GM23338 (cell line): ENCODE measurements at regions not wholly inside any gene's neighbourhood (a gene's known extent, or its start where the extent isn't known, plus 50 kb on each side); places are given as distances from the start of the nearest gene placed in this dataset.
"Not testable (repeated sequence)": the region's sequence is repeated elsewhere in the genome, so short reads cannot be mapped to it uniquely, and the experiment has no call there.

Experiments used
- CREB1 ChIP-seq: fragments of 250-450 bp; sonication (Bioruptor Pico); IDR thresholded peaks from 2 replicates; pipeline ENCODE4 v1.5.0; 2020; ENCODE audit warnings: low read depth, mild to moderate bottlenecking, moderate library complexity
- CTCF ChIP-seq, 2 experiments: fragments of 200-600 bp in 1 of 2; sonication (generic) in 1 of 2; conservative IDR thresholded peaks; 2 replicates each; pipeline versions ENCODE4 v1.5.1 to v1.6.1; 2016 to 2017; ENCODE audit warnings: antibody characterized with exemption in 2 of 2, low read depth in 2 of 2, mild to moderate bottlenecking in 2 of 2, moderate library complexity in 1 of 2
- ETS1 ChIP-seq: IDR thresholded peaks from 2 replicates; pipeline ENCODE4 v1.6.1; 2016; ENCODE audit warnings: antibody characterized with exemption
- EZH2 ChIP-seq: fragments of 200-600 bp; sonication (generic); IDR thresholded peaks from one replicate; pipeline ENCODE4 v1.8.0; 2017; ENCODE audit warnings: antibody characterized with exemption, mild to moderate bottlenecking, low read depth; ENCODE audit not compliant: unreplicated experiment
- EZH2phosphoT487 ChIP-seq: fragments of 200-600 bp; sonication (generic); IDR thresholded peaks from one replicate; pipeline ENCODE4 v1.8.1; 2018; ENCODE audit warnings: antibody characterized with exemption; ENCODE audit not compliant: unreplicated experiment
- JUNB ChIP-seq: IDR thresholded peaks from one replicate; pipeline ENCODE4 v1.6.1; 2016; ENCODE audit warnings: antibody characterized with exemption; ENCODE audit not compliant: unreplicated experiment
- NANOG ChIP-seq: IDR thresholded peaks from 2 replicates; pipeline ENCODE4 v1.6.1; 2016; ENCODE audit warnings: antibody characterized with exemption, borderline replicate concordance
- POLR2AphosphoS5 ChIP-seq: IDR thresholded peaks from 2 replicates; pipeline ENCODE4 v1.6.1; 2016; ENCODE audit warnings: antibody characterized with exemption, low read depth
- REST ChIP-seq: IDR thresholded peaks from one replicate; pipeline ENCODE4 v1.6.1; 2018; ENCODE audit warnings: antibody characterized with exemption; ENCODE audit not compliant: unreplicated experiment
- STAT1 ChIP-seq: IDR thresholded peaks from one replicate; pipeline ENCODE4 v1.6.1; 2016; ENCODE audit warnings: antibody characterized with exemption; ENCODE audit not compliant: unreplicated experiment
- ZNF114 ChIP-seq: fragments of 250-450 bp; sonication (Bioruptor Pico); IDR thresholded peaks from 2 replicates; pipeline ENCODE4 v1.5.0; 2020; ENCODE audit warnings: mild to moderate bottlenecking, moderate library complexity
- ZNF331 ChIP-seq: fragments of 250-450 bp; sonication (Bioruptor Pico); IDR thresholded peaks from 2 replicates; pipeline ENCODE4 v1.5.0; 2020; ENCODE audit warnings: low read depth, mild to moderate bottlenecking, moderate library complexity
- ZNF462 ChIP-seq: fragments of 250-450 bp; sonication (Bioruptor Pico); IDR thresholded peaks from 2 replicates; pipeline ENCODE4 v1.5.0; 2020; ENCODE audit warnings: mild to moderate bottlenecking, moderate library complexity

- not testable (repeated sequence) for TF ChIP-seq CTCF (conservative IDR thresholded peaks at IDR 0.05; ENCODE audit: low read depth in 2 of 2); EZH2phosphoT487; POLR2AphosphoS5; CREB1 (CRISPR knock-in tag); EZH2; ZNF331; ZNF114; NANOG; REST; ETS1; STAT1; JUNB; ZNF462 (CRISPR knock-in tag)
These were observed 69.8 kb upstream of the ABCD3 start for GRCh38 chr1:94348386-94348785.
